Common myeloid progenitor, CD34-positive (primary cell): ENCODE measurements at regions not wholly inside any gene's neighbourhood (a gene's known extent, or its start where the extent isn't known, plus 50 kb on each side); places are given as distances from the start of the nearest gene placed in this dataset.

ENCODE experiments used
- CTCF ChIA-PET: fragments of 350-600 bp; sonication (Branson Sonifier 250); formaldehyde crosslinking; loops from one replicate; lab custom pipeline; 2021; ENCODE audit warnings: antibody characterized with exemption; lab: Charles Lee
- POLR2A ChIA-PET: fragments of 350-600 bp; sonication (Branson Sonifier 250); formaldehyde crosslinking; loops from one replicate; lab custom pipeline; 2021; ENCODE audit warnings: antibody characterized with exemption; lab: Charles Lee
- DNase-seq, 3 donors: peaks; one replicate each; pipeline versions ENCODE4 v3.0.0 to v3.0.0-alpha.2; 2013
- H3K27ac ChIP-seq, 2 experiments: 1 replicate in 1 of 2; 2 replicates in 1 of 2; pipeline ENCODE4 v1.7.0; 2013; ENCODE audit warnings: inconsistent platforms in 2 of 2, low read length in 2 of 2, mild to moderate bottlenecking in 2 of 2, low read depth in 1 of 2, moderate library complexity in 1 of 2; ENCODE audit not compliant: severe bottlenecking in 2 of 2, insufficient read depth in 1 of 2, poor library complexity in 1 of 2
- H3K27me3 ChIP-seq, 5 experiments: replicated peaks in 2 of 5; 1 replicate in 3 of 5; 2 replicates in 2 of 5; pipeline versions ENCODE4 v1.6.1 to v1.7.0; 2013; ENCODE audit warnings: low read length in 4 of 5, mild to moderate bottlenecking in 2 of 5, moderate library complexity in 2 of 5, inconsistent platforms in 1 of 5; ENCODE audit not compliant: insufficient read depth in 5 of 5, control insufficient read depth in 4 of 5
- H3K36me3 ChIP-seq, 4 experiments: 1 replicate in 2 of 4; 2 replicates in 2 of 4; pipeline versions ENCODE4 v1.6.1 to v1.7.0; 2013; ENCODE audit warnings: low read length in 3 of 4, control low read depth in 1 of 4, mild to moderate bottlenecking in 1 of 4; ENCODE audit not compliant: control insufficient read depth in 4 of 4, insufficient read depth in 4 of 4
- H3K4me1 ChIP-seq, 4 experiments: 1 replicate in 3 of 4; 2 replicates in 1 of 4; pipeline versions ENCODE4 v1.6.1 to v1.7.1; 2013; ENCODE audit warnings: low read length in 3 of 4, mild to moderate bottlenecking in 3 of 4, control low read depth in 1 of 4, inconsistent platforms in 1 of 4, moderate library complexity in 1 of 4; ENCODE audit not compliant: control insufficient read depth in 4 of 4, insufficient read depth in 4 of 4; ENCODE audit errors: control extremely low read depth in 1 of 4
- H3K4me3 ChIP-seq, 7 experiments: 1 replicate in 4 of 7; 2 replicates in 3 of 7; pipeline versions ENCODE4 v1.5.1 to v1.7.0; 2013; ENCODE audit warnings: mild to moderate bottlenecking in 7 of 7, low read length in 6 of 7, moderate library complexity in 6 of 7, inconsistent platforms in 2 of 7, low read depth in 2 of 7, control low read depth in 1 of 7; ENCODE audit not compliant: insufficient read depth in 4 of 7, control insufficient read depth in 1 of 7; ENCODE audit errors: extremely low read depth in 1 of 7
- H3K9me3 ChIP-seq, 5 experiments: 1 replicate in 4 of 5; 2 replicates in 1 of 5; pipeline versions ENCODE4 v1.6.1 to v1.7.1; 2013; ENCODE audit warnings: low read length in 4 of 5, mild to moderate bottlenecking in 2 of 5, inconsistent platforms in 1 of 5, low read depth in 1 of 5, moderate library complexity in 1 of 5; ENCODE audit not compliant: control insufficient read depth in 4 of 5, insufficient read depth in 2 of 5; ENCODE audit errors: control extremely low read depth in 1 of 5
- WGBS: methylation state at CpG from one replicate; pipeline ENCODE4 v1.1.5; 2013; ENCODE audit not compliant: insufficient coverage; 5-methylcytosine and 5-hydroxymethylcytosine counted together

GRCh38 chr20:21571841-21572690, 58.2 kb upstream of the NKX2-2 start:
- ChIA-PET POLR2A (no interaction called here), CTCF (interaction anchor here (0.6 to 3.3 kb wide), 13 partner anchors 9 to 1264 kb away, joined by 3 to 13 read pairs (median 5); no protein-coding TSS in a partner anchor)
- Histone ChIP-seq H3K27me3 (peaks cover 2 to 88% (median 23%) of the 10 kb centered on the region in 5 experiments), H3K4me3 (no peak overlapping the region), H3K9me3 (no peaks in the 10 kb centered on the region), H3K27ac (no peak overlapping the region), H3K36me3 (no peaks in the 10 kb centered on the region), H3K4me1 (peaks cover 0 to 3% (median 0%) of the 10 kb centered on the region in 4 experiments)
- DNase-seq: peak; percentile 8 to 30 (median 19)
- WGBS: 29% methylated on average over 4 of the region's 15 CpGs

GRCh38 chr20:21570285-21570992, 56.6 kb upstream of the NKX2-2 start:
- WGBS: 71% methylated on average over 4 of the region's 7 CpGs
- no peaks in the 10 kb centered on the region for H3K36me3 ChIP-seq
- H3K9me3 ChIP-seq: peaks cover 0 to 1% (median 0%) of the 10 kb centered on the region in 5 experiments
- ChIA-PET CTCF (interaction anchor here (0.5 to 3.3 kb wide), 11 partner anchors 8 to 335 kb away, joined by 3 to 13 read pairs (median 5); no protein-coding TSS in a partner anchor), POLR2A (interaction anchor here (0.7 kb wide), 1 partner anchor 989 kb away, joined by 3 read pairs; no protein-coding TSS in a partner anchor)
- DNase-seq: no peak
- peaks cover 2 to 84% (median 26%) of the 10 kb centered on the region in 5 experiments for H3K27me3 ChIP-seq
- H3K4me1 ChIP-seq: peaks cover 0 to 3% (median 0%) of the 10 kb centered on the region in 4 experiments
- no peak overlapping the region for H3K27ac ChIP-seq
- H3K4me3 ChIP-seq: no peak overlapping the region

- ChIA-PET POLR2A (no interaction called here), CTCF (interaction anchor here (1.0 kb wide), 1 partner anchor 15 kb away, joined by 3 read pairs; no protein-coding TSS in a partner anchor)
- H3K4me3 ChIP-seq: no peak overlapping the region
- no peaks in the 10 kb centered on the region for H3K36me3 ChIP-seq
- DNase-seq: no peak
- H3K4me1 ChIP-seq: peaks cover 0 to 3% (median 0%) of the 10 kb centered on the region in 4 experiments
- peaks cover 2 to 82% (median 29%) of the 10 kb centered on the region in 5 experiments for H3K27me3 ChIP-seq
- H3K27ac ChIP-seq: no peak overlapping the region
- WGBS: 100% methylated on average over 2 of the region's 3 CpGs
- H3K9me3 ChIP-seq: peaks cover 0 to 1% (median 0%) of the 10 kb centered on the region in 5 experiments
These were observed 55.7 kb upstream of the NKX2-2 start for GRCh38 chr20:21569586-21569985.

- peaks cover 0 to 9% (median 3%) of the 10 kb centered on the region in 5 experiments for H3K9me3 ChIP-seq
- H3K4me1 ChIP-seq: no peaks in the 10 kb centered on the region
- no peaks in the 10 kb centered on the region for H3K36me3 ChIP-seq
- ChIA-PET POLR2A (no interaction called here), CTCF (interaction anchor here (2.6 kb wide), 1 partner anchor 8 kb away, joined by 13 read pairs; no protein-coding TSS in a partner anchor)
- no peak overlapping the region for H3K27ac ChIP-seq
- H3K4me3 ChIP-seq: no peak overlapping the region
- WGBS: 91% methylated on average over 13 of the region's 15 CpGs
- no peak for DNase-seq
- peaks cover 2 to 86% (median 14%) of the 10 kb centered on the region in 5 experiments for H3K27me3 ChIP-seq
These were observed 50.4 kb upstream of the NKX2-2 start for GRCh38 chr20:21564127-21564773.
